ENCODE measurements at regions not wholly inside any gene's neighbourhood (a gene's known extent, or its start where the extent isn't known, plus 50 kb on each side); places are given as distances from the start of the nearest gene placed in this dataset.

DNA sequence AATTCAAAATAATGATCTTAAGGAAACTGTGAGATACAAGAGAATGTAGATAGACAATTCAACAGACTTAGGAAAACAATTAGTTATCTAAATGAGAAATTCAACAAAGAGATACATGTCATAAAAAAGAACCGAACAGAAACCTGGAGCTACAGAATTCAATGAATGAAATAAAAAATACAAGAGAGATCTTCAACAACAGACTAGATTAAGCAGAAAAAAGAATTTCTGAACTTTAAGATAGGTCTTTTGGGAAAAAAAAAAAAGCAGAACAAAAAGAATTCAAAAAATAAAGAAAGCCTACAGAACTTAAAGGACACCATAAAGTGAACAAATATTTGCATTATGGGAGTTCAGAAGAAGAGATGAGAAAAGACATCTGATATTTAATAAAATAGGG is 129.1 kb upstream of the FOXK1 start:
- no peak for TF ChIP-seq CTCF (IDR thresholded peaks at IDR 0.05)
- TF ChIP-seq POLR2A (IDR thresholded peaks at IDR 0.05), result no peak

Measured in lower leg skin (tissue), 3 donors.